HG03159 (cell line): ENCODE measurements at regions not wholly inside any gene's neighbourhood (a gene's known extent, or its start where the extent isn't known, plus 50 kb on each side); places are given as distances from the start of the nearest gene placed in this dataset.
"Not testable (repeated sequence)": the region's sequence is repeated elsewhere in the genome, so short reads cannot be mapped to it uniquely, and the experiment has no call there.

Experiments
- ATAC-seq: cut with Tn5 transposase; IDR thresholded peaks from one replicate; pipeline ENCODE4 v1.9.1; 2021; ENCODE audit warnings: mild to moderate bottlenecking, moderate library complexity; ENCODE audit not compliant: unreplicated experiment

DNA sequence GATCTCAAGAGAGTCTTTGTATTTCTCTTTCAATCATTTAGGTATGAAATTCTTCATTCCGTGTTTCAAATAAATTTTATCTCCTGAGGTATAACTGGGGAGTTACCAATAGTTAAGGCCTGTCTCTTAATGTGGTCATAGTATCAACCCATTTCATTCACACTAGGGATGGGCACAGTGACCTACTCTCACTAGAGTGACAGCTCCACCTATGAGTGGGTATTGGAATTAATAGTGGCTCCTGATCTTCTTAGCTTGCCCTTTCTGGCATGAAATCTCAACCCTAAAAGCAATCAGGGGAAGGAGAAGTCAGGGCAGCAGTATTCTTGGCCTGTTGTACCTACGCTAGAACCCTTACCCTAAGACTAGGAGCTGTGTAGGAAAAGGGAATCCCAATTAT, 507.7 kb downstream of the FAM181B start:
- ATAC-seq, result no peak

- ATAC-seq, result no peak
These were observed 508.2 kb downstream of the FAM181B start for GRCh38 chr11:82225502-82225901.

DNA sequence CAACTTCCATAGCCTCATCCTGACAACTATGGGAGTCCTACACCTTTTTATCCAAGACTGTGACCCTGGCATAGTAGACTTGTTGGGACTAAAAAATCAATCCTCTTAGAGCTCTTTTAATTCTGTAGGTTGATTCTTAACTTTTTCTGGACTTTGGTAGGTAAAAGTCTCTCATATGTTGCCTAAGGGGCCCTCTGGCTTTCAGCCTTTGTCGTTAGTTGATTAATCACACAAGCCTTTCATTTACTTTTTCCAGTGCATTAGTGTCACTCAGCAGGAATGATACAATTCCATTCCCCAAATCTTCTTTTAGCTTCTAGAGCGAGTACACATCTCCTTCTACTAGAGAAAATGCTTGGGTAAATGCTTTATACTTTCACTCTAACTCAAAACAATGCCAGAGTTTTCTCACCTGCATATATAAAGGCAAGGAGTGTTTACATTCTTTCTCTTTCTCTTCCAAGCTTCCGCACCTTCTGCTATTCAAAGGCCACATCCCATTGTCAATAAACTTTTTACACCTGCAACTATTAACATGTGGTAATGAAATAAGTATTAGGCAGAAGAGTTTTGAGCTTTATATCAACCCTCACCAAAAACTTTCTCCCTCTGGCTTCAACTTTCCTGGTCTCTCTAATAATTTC, 516.6 kb downstream of the FAM181B start:
- ATAC-seq, result no peak

DNA sequence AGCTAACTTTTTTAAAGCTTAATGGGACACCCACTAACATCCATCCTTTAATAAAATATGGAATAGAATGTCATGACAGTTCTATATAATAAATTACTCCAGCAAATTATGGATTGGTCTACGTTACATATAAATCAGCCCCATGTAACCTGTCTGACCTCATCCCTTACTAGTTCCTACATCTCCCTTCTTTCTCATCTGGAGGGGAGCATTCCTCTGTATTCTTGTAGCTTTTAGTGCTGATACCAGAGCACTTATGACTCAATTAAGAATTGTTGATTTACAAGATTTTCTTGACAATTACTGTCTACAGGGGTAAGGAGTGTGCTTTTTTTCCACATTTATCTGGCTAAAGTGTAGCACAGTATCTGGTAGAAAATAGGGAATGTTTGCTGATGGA, 523.7 kb downstream of the FAM181B start:
- ATAC-seq, result no peak

DNA sequence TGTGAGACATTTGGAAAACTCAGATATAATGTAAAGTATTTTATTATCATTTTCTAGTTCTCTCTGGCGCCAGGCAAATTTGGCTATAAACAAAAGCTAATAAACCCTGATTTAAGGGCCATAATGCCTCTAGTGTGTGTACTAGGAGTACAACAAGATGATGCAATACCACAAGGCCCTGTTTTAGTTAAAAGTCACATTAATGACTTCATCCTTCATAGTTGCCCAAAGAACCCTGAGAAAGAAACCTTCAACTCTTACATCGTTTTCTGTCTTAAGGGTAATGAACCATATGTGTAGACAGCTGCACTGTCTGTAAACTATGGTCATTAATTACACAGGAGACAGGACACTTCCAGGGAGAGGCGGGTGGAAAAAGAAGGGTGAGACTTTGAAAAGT, 538.4 kb downstream of the FAM181B start:
- ATAC-seq, result no peak

GRCh38 chr11:82194521-82194920, 539.1 kb downstream of the FAM181B start:
- no peak for ATAC-seq

DNA sequence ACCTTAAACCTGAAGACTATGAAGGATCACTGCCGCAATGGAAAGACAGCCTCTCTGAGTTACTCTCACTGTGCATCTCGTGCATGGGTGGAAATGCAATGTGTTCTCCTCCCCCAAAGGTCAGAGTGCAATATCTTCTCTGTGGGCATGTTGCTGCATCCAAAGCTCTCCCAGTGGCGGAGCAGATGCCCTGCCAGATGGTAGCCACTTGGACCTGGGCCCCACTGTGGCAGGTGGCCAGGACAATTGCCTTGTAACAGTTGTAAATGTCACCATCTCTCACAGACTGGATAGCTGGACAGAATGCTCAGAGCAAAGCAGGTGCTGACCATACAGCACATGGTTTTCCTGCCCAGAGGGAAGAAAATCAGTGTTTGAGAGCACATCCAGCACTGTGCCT, 542.0 kb downstream of the FAM181B start:
- no peak for ATAC-seq

GRCh38 chr11:82185925-82186324, 547.7 kb downstream of the FAM181B start:
- no peak for ATAC-seq

DNA sequence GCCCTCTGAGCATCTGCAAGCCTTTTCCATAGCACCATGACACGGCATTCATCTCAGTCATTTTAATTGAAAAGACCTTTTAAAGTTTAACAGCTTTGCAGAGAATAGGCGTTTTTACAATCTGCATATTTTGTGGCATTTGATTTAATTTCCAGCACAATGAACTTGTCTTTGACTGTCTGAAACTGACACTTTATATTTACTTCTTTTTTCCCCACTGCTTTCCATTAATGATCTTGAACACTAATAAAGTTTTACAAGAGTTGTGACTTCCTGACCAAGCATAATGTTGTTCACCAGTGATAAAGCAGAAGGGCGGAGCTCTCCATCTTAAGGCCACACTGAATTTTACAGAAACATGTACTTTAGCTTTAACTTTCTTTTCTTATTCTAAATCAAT, 548.7 kb downstream of the FAM181B start:
- no peak for ATAC-seq

GRCh38 chr11:82183346-82183745, 550.3 kb downstream of the FAM181B start:
- no peak for ATAC-seq

DNA sequence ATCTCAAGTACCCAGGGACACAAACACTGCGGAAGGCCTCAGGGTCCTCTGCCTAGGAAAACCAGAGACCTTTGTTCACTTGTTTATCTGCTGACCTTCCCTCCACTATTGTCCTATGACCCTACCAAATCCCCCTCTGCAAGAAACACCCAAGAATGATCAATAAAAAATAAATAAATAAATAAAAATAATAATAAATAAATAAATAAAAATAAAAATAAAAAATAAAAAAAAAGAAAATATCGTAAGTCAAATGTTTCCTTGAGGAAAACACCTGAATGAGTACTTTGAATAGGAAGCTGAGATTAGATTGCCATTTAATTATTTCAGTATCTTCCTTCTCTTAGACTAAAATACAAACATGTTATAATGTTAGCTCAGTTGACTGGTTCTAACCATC, 551.0 kb downstream of the FAM181B start:
- not testable (repeated sequence) for ATAC-seq

DNA sequence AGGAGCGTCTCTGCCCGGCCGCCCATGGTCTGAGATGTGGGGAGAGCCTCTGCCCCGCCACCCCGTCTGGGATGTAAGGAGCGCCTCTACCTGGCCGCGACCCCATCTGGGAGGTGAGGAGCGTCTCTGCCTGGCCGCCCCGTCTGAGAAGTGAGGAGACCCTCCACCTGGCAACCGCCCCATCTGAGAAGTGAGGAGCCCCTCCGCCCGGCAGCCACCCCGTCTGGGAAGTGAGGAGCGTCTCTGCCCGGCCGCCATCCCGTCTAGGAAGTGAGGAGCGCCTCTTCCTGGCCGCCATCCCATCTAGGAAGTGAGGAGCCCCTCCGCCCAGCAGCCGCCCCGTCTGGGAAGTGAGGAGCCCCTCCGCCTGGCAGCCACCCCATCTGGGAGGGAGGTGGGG, 551.9 kb downstream of the FAM181B start:
- ATAC-seq, result not testable (repeated sequence)

DNA sequence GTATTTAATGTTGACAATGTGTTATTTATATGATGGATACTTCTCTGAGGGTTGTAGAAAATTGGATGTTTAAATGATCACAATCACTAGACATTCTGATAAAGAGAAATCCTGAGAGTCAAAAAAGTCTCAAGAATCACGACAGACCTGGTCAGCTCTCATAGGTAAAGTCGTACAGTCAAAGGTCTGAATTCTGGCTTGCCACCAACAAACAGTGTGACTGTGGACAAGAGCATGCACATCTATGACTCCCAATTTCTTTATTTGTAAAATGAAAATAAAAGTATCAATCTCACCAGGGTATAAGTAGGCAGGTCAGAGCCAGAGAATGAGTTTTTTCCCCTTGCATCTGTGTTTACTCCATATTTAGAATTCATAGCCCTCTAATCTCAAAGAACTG, 556.7 kb downstream of the FAM181B start:
- no peak for ATAC-seq

DNA sequence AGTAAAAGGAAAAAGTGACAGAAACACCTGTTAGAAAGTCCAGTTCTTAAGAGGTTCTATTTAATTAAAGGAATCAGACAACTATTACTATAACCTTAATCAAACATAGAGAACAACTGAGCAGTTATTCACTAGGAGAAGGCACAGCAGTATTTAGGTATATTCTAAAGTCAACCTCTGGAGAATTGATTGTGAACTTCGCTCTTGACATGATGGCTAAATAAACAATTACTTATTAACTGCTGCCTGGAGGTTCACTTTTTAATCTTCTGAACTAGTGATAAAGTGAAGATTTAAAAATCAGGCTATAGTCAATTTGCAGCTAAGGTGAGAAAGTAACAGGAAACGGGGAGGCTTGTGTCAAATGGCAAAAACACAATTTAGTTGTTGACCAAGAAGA, 557.3 kb downstream of the FAM181B start:
- no peak for ATAC-seq

GRCh38 chr11:82174610-82175009, 559.1 kb downstream of the FAM181B start:
- ATAC-seq, result peak; percentile 76

DNA sequence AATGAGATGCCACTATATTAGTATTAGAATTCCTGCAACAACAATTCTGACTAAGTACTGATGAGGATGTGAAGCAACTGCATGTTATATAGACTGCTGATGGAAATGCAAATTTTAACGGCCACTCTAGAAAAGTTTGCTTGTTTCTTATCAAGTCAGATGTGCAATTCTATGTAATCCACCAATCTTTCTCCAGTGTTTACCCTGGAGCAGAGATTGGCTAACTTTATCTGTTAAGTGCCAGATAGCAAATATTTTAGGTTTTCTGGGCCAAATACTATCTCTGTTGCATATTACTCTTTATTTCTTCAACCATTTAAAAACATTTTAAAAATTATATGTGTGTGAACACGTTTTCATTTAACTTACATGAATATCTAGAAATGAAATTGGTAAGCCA, 586.9 kb downstream of the FAM181B start:
- ATAC-seq, result no peak

GRCh38 chr11:82118946-82119345, 614.7 kb downstream of the FAM181B start:
- no peak for ATAC-seq

DNA sequence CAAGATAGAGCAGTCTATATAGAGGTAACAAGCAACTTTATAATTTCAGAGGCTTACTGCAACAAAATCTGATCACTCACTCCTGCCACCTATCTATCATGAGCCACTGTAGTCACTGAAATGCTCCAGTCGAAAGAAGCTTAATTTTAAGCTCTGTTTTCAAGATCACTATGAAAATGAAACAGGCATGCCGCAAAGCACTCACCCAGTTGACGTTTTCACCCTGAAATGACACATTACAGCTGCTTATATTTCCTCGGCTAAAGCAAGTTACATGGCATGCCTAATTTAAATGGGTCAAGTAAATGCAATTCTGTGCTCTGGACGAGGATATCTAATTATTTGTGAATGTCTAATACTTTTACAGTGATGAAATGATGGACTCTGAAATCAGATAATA, 616.3 kb downstream of the FAM181B start:
- ATAC-seq, result no peak

GRCh38 chr11:82105331-82105998, 628.2 kb downstream of the FAM181B start:
- ATAC-seq, result no peak

- no peak for ATAC-seq
These were observed 640.8 kb downstream of the FAM181B start for GRCh38 chr11:82092904-82093303.

GRCh38 chr11:82089426-82089825, 644.2 kb downstream of the FAM181B start:
- no peak for ATAC-seq

DNA sequence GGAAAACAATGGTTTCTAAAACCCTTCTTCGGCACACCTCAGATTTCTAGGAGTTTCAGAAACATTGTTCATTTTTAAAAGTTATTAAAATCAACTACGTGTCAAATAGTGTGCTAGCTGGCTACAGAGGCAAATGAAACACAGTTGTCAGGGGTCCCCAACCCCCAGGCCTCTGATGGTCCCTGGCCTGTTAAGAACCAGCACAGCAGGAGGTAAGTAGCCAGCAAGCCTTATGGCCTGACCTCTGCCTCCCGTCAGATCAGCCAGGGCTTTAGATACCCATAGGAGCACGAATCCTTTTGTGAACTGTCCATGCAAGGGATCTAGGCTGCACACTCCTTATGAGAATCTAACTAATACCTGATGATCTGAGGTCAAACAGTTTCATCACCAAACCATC, 648.2 kb downstream of the FAM181B start:
- ATAC-seq, result no peak

DNA sequence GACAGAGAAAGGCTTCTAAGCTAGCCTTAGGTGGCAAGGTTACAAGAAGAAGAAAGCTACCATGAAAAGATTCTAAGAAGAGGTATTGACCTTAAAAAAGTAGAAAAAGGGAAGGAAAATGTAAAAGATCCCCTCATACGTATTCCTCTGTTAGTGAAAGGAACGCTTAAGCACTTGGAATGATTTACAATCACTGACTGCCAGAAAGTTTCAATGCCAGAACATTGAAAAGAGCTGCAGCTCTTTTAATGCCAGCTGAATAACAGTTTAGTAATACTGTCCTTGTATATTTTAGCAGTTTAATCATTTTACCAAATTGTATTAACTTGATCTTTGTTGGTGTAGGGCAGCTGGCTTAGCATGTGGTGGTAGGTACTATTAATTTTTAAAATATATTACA, 650.7 kb downstream of the FAM181B start:
- ATAC-seq, result no peak
